ENCODE measurements at regions not wholly inside any gene's neighbourhood (a gene's known extent, or its start where the extent isn't known, plus 50 kb on each side); places are given as distances from the start of the nearest gene placed in this dataset.

DNA sequence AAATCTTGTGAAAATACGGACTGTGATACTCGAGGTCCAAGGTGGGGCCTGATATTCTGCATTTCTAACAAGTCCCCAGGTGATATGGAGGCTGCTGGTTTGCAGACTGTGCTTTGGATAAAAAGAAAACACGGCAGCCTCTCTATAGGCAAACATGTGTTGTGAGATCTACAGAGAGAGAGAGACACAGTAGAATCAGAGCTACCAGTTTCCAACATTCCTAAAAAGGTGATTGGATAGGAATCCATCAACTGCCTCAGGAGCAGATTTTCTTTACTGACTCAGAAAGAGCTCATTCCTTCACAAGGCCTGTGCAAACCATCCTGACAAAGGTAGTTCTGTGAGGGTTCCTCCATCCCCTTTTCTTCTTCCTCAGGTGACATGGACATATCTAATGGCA lies 651.6 kb upstream of the CAMK1G start:
- ATAC-seq (no peak), DNase-seq (ENCODE audit: low spot score) (no peak)
- H3K27ac Mint-ChIP-seq, result no peak overlapping the region; the same call in 1 of the 2 replicates
- no peaks in the 10 kb centered on the region for H3K27me3 Mint-ChIP-seq (ENCODE audit: insufficient read depth, low read depth, poor library complexity)
- Histone ChIP-seq H3K36me3 (ENCODE audit: insufficient read depth) (no peaks in the 10 kb centered on the region), H3K4me2 (no peak overlapping the region), H3K4me3 (no peak overlapping the region), H3F3A (replicated peaks; ENCODE audit: low read depth) (no peaks in the 10 kb centered on the region), H3K79me2 (replicated peaks; ENCODE audit: insufficient read depth) (no peaks in the 10 kb centered on the region), H3K4me1 (ENCODE audit: insufficient read depth) (no peaks in the 10 kb centered on the region), H3K27me3 (ENCODE audit: insufficient read depth) (no peaks in the 10 kb centered on the region), H3K27ac (ENCODE audit: low read depth) (no peak overlapping the region), H2AFZ (peak overlapping the region; percentile 61), H3K9me2 (ENCODE audit: insufficient read depth) (peaks cover 13% of the 10 kb centered on the region; the same call in 1 of the 2 replicates), H4K20me1 (replicated peaks; ENCODE audit: insufficient read depth) (no peaks in the 10 kb centered on the region)
- H3K4me3 Mint-ChIP-seq, result no peak overlapping the region
- no peaks in the 10 kb centered on the region for H3K36me3 Mint-ChIP-seq (ENCODE audit: low read depth)
- H3K9me3 Mint-ChIP-seq, result no peaks in the 10 kb centered on the region
- peaks cover 21% of the 10 kb centered on the region for H3K4me1 Mint-ChIP-seq
- TF ChIP-seq, protein P1, sequence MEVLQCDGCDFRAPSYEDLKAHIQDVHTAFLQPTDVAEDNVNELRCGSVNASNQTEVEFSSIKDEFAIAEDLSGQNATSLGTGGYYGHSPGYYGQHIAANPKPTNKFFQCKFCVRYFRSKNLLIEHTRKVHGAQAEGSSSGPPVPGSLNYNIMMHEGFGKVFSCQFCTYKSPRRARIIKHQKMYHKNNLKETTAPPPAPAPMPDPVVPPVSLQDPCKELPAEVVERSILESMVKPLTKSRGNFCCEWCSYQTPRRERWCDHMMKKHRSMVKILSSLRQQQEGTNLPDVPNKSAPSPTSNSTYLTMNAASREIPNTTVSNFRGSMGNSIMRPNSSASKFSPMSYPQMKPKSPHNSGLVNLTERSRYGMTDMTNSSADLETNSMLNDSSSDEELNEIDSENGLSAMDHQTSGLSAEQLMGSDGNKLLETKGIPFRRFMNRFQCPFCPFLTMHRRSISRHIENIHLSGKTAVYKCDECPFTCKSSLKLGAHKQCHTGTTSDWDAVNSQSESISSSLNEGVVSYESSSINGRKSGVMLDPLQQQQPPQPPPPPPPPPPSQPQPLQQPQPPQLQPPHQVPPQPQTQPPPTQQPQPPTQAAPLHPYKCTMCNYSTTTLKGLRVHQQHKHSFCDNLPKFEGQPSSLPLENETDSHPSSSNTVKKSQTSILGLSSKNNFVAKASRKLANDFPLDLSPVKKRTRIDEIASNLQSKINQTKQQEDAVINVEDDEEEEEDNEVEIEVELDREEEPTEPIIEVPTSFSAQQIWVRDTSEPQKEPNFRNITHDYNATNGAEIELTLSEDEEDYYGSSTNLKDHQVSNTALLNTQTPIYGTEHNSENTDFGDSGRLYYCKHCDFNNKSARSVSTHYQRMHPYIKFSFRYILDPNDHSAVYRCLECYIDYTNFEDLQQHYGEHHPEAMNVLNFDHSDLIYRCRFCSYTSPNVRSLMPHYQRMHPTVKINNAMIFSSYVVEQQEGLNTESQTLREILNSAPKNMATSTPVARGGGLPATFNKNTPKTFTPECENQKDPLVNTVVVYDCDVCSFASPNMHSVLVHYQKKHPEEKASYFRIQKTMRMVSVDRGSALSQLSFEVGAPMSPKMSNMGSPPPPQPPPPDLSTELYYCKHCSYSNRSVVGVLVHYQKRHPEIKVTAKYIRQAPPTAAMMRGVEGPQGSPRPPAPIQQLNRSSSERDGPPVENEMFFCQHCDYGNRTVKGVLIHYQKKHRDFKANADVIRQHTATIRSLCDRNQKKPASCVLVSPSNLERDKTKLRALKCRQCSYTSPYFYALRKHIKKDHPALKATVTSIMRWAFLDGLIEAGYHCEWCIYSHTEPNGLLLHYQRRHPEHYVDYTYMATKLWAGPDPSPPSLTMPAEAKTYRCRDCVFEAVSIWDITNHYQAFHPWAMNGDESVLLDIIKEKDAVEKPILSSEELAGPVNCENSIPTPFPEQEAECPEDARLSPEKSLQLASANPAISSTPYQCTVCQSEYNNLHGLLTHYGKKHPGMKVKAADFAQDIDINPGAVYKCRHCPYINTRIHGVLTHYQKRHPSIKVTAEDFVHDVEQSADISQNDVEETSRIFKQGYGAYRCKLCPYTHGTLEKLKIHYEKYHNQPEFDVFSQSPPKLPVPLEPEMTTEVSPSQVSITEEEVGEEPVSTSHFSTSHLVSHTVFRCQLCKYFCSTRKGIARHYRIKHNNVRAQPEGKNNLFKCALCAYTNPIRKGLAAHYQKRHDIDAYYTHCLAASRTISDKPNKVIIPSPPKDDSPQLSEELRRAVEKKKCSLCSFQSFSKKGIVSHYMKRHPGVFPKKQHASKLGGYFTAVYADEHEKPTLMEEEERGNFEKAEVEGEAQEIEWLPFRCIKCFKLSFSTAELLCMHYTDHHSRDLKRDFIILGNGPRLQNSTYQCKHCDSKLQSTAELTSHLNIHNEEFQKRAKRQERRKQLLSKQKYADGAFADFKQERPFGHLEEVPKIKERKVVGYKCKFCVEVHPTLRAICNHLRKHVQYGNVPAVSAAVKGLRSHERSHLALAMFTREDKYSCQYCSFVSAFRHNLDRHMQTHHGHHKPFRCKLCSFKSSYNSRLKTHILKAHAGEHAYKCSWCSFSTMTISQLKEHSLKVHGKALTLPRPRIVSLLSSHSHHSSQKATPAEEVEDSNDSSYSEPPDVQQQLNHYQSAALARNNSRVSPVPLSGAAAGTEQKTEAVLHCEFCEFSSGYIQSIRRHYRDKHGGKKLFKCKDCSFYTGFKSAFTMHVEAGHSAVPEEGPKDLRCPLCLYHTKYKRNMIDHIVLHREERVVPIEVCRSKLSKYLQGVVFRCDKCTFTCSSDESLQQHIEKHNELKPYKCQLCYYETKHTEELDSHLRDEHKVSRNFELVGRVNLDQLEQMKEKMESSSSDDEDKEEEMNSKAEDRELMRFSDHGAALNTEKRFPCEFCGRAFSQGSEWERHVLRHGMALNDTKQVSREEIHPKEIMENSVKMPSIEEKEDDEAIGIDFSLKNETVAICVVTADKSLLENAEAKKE (CRISPR knock-in tag; IDR thresholded peaks at IDR 0.05), result no peak
- TF ChIP-seq ZNF114 (CRISPR knock-in tag; IDR thresholded peaks at IDR 0.05), result no peak
- no peak for TF ChIP-seq EZH2phosphoT487 (IDR thresholded peaks at IDR 0.05; ENCODE audit: unreplicated experiment)
- no peak for TF ChIP-seq STAT1 (IDR thresholded peaks at IDR 0.05; ENCODE audit: unreplicated experiment)
- TF ChIP-seq ZNF331 (CRISPR knock-in tag; IDR thresholded peaks at IDR 0.05; ENCODE audit: low read depth), result no peak
- no peak for TF ChIP-seq JUNB (IDR thresholded peaks at IDR 0.05; ENCODE audit: unreplicated experiment)
- TF ChIP-seq CREB1 (CRISPR knock-in tag; IDR thresholded peaks at IDR 0.05; ENCODE audit: low read depth), result no peak
- TF ChIP-seq, protein P2, sequence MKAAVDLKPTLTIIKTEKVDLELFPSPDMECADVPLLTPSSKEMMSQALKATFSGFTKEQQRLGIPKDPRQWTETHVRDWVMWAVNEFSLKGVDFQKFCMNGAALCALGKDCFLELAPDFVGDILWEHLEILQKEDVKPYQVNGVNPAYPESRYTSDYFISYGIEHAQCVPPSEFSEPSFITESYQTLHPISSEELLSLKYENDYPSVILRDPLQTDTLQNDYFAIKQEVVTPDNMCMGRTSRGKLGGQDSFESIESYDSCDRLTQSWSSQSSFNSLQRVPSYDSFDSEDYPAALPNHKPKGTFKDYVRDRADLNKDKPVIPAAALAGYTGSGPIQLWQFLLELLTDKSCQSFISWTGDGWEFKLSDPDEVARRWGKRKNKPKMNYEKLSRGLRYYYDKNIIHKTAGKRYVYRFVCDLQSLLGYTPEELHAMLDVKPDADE (IDR thresholded peaks at IDR 0.05), result no peak
- no peak for TF ChIP-seq EZH2 (IDR thresholded peaks at IDR 0.05; ENCODE audit: low read depth, unreplicated experiment)
- TF ChIP-seq, protein P3, sequence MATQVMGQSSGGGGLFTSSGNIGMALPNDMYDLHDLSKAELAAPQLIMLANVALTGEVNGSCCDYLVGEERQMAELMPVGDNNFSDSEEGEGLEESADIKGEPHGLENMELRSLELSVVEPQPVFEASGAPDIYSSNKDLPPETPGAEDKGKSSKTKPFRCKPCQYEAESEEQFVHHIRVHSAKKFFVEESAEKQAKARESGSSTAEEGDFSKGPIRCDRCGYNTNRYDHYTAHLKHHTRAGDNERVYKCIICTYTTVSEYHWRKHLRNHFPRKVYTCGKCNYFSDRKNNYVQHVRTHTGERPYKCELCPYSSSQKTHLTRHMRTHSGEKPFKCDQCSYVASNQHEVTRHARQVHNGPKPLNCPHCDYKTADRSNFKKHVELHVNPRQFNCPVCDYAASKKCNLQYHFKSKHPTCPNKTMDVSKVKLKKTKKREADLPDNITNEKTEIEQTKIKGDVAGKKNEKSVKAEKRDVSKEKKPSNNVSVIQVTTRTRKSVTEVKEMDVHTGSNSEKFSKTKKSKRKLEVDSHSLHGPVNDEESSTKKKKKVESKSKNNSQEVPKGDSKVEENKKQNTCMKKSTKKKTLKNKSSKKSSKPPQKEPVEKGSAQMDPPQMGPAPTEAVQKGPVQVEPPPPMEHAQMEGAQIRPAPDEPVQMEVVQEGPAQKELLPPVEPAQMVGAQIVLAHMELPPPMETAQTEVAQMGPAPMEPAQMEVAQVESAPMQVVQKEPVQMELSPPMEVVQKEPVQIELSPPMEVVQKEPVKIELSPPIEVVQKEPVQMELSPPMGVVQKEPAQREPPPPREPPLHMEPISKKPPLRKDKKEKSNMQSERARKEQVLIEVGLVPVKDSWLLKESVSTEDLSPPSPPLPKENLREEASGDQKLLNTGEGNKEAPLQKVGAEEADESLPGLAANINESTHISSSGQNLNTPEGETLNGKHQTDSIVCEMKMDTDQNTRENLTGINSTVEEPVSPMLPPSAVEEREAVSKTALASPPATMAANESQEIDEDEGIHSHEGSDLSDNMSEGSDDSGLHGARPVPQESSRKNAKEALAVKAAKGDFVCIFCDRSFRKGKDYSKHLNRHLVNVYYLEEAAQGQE (IDR thresholded peaks at IDR 0.05; ENCODE audit: unreplicated experiment), result no peak
- TF ChIP-seq, protein P4, sequence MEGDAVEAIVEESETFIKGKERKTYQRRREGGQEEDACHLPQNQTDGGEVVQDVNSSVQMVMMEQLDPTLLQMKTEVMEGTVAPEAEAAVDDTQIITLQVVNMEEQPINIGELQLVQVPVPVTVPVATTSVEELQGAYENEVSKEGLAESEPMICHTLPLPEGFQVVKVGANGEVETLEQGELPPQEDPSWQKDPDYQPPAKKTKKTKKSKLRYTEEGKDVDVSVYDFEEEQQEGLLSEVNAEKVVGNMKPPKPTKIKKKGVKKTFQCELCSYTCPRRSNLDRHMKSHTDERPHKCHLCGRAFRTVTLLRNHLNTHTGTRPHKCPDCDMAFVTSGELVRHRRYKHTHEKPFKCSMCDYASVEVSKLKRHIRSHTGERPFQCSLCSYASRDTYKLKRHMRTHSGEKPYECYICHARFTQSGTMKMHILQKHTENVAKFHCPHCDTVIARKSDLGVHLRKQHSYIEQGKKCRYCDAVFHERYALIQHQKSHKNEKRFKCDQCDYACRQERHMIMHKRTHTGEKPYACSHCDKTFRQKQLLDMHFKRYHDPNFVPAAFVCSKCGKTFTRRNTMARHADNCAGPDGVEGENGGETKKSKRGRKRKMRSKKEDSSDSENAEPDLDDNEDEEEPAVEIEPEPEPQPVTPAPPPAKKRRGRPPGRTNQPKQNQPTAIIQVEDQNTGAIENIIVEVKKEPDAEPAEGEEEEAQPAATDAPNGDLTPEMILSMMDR (conservative IDR thresholded peaks at IDR 0.05; ENCODE audit: low read depth in 2 of 2), result no peak
- TF ChIP-seq NANOG (IDR thresholded peaks at IDR 0.05; ENCODE audit: borderline replicate concordance), result no peak
- no peak for TF ChIP-seq POLR2AphosphoS5 (IDR thresholded peaks at IDR 0.05; ENCODE audit: low read depth)

Data from GM23338 (cell line).